ENCODE measurements at regions not wholly inside any gene's neighbourhood (a gene's known extent, or its start where the extent isn't known, plus 50 kb on each side); places are given as distances from the start of the nearest gene placed in this dataset.

DNA sequence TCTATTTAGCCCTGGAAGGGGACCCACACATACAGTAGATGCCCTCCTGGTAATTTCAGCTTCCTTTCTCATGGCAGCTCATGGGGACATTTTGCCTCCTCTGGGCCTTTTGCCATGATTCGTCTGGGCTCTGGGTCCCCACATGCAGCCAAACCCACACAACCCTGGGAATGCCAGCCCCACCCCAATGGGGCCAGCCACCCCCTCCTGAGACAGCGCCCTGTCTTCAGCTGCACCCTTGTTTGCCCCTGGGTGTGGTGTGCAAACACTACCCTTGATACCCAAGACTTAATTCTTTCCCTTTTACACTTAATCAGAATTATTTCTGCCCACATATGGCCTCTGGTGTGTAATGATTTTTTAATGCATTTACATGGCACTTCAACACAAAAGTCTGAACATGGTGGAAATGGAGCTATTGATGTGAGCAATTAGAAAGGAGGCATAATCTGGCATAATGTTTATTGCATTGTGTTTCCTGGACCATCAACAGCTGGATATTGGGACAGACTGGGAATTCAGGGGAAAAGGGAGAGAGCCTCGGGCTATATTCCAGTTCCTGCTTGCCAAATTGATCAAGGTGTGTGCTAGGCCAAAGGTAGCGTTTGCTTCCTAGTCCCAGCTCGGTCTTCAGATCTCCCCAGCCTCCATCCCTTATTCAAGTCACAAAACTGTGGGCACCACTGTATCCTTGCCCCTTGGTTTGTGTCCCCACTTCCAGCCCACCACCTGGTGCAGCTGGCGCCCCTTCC, 85.0 kb upstream of the ANO1 start:
- no peak for DNase-seq (ENCODE audit: low read depth)

DNA sequence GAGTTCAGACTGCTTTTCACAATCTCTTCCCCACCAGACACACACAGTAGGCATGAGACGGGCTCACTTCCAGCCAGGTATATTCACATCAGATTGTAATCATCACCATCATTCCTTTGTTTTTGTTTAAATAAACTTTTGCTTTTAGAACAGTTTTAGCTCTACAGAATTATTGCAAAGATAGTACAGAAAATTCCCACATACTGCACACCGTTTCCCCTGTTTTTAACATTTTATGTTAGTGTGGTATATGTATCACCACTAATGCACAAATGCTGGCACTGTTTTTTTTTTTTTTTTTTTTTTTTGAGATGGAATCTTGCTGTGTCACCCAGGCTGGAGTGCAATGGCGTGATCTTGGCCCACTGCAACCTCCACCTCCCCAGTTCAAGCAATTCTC, 83.3 kb upstream of the ANO1 start:
- DNase-seq (ENCODE audit: low read depth) = no peak

DNA sequence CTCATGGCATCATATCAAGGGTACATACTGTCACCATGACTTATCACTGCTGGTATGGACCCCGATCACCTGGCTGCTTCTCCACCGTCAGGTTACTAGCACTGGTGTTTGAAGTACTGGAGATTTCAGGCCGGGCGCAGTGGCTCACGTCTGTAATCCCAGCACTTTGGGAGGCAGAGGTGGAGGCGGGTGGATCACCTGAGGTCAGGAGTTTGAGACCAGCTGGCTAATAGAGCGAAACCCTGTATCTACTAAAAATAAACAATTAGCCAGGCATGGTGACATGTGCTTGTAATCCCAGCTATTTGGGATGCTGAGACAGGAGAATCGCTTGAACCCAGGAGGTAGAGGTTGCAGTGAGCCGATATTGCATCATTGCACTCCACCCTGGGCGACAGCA, 82.4 kb upstream of the ANO1 start:
- DNase-seq (ENCODE audit: low read depth) = no peak

DNA sequence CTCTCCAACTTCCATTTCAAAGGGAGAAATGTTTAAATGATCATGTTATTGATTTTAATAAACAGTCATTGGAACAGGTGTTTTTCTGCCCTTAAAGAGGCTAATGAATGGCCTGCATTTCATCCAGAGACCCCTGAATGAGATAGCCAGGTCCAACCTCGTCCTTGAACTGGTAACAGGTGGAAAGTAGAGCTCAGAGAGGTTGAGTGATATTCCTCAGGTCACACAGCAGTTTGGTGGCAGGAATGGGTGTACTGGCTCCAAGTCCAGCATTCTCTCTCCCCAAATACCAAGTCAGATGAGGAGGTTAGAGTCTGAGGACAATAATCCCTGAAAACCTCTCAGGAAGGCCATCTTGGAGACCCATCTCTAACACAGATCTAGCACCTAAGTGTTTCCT, 81.7 kb upstream of the ANO1 start:
- DNase-seq (ENCODE audit: low read depth) = no peak

DNA sequence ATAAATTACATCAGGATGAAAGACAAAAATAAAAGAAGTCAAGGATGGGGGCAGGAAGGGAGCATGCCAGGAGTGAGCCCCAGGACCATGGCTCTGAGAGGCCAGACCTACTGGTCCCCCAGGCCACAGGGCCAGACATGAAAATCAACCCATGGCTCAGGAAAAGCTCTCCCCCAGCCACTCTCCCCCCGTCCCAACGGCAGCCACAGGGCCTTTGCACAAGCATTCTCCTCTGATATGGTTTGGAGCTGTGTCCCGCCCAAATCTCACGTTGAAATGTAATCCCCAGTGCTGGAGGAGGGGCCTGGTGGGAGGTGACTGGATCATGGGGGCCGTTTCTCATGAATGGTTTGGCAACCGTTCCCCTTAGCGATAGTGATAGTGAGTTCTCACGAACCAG, 80.8 kb upstream of the ANO1 start:
- no peak for DNase-seq (ENCODE audit: low read depth)

DNA sequence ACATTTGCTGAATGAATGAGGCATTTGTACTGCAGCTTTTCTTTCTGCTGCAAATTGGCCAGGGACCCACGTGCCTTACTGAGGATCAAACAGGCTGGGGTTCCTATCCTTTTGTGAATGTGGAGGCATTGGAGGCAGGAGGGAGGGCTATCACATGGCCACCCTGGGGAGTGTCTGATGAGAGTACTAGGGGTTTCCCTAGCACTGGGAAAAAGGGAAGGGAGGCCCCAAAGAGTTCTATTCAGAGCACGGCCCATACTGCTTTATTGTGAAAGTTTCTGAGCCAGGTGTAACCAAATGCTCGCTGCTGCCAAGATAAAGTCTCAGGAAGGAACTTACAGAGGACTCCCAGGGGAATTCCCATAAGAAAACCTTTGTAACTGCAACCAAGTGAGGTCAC, 78.4 kb upstream of the ANO1 start:
- no peak for DNase-seq (ENCODE audit: low read depth)

DNA sequence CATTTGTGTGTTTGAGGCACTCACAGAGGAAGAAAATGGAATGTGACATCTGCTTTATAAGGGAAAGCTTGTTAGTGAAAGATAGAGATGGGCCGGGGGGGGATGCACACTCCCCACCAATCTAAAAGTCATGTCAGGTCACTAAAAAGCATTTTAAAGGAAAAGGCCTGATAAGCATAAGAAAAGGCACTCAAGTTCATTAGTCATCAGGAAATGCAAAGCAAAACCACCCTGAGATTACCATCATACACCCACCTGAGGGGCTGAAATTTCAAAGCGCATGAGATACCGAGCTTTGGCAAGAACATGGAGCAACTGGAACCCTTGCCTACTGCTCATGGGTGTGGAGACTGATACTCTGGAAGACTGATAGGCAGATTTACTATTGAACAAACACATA, 77.9 kb upstream of the ANO1 start:
- DNase-seq (ENCODE audit: low read depth) = no peak

DNA sequence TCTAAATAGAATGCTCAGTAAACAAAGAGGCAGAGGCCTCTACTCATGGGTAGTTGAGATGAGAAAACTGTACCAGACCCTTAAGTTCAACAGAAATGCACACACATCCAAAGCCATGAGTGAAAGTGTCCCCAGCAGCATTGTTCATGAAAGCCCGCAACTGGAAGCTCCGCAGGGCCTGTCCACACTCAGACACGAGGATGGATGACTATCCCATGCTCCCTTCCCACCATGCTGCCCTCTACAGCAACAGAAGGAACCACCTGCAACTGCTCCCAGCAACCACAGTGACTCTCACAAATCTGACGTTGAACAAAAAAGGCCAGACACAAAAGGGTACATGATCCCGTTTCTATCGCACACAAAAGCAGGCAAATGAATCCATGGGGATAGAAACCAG, 76.9 kb upstream of the ANO1 start:
- no peak for DNase-seq (ENCODE audit: low read depth)

DNA sequence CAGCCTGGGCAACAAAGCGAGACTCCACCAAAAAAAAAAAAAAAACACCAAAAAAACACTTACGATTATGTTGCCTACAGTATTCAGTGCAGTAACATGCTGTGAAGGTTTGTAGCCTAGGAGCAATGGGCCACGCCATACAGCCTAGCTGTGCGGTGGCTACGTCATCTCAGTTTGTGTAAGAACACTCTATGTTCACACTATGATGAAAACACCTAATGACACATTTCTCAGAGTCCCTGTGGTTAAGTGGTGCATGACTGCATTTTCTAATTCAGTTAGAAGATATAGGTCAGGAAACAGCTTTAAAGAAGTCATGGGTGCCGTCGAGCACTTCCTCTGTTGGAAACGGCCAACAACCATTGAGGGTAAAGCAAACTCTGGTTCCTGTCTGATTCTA, 75.7 kb upstream of the ANO1 start:
- no peak for DNase-seq (ENCODE audit: low read depth)

DNA sequence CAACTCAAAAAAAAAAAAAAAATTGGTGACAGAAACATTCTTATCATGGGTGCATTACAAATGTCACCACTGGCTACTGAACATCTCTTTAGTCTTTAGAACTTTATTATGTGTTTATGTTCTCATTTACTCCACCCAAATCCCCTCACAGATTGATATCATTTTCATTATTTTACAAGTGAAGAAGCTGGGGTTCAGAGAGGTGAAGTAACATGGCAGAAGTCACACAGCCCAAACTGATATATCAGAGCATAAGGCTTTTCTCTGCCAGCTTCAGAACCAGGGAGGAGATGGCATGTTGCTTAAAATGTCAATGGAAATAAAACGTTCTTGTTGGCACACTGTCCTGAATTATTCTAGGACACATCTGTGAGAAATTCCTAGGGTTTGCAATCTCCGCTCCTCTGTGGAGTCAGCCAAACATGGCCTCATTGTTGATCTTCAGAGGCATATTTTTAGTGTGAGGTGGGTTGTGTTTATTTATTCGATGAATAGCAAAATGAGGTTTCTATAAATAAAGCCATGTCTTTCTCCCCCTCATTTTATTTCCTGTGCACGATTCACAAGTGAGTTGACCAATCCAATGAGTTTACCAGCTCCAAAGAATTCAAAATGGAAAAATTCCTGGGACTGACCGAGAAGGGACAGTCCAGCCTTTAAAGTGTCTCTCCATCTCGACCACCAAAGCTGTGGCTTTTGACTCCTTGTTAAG, 72.9 kb upstream of the ANO1 start:
- no peak for DNase-seq (ENCODE audit: low read depth)

DNA sequence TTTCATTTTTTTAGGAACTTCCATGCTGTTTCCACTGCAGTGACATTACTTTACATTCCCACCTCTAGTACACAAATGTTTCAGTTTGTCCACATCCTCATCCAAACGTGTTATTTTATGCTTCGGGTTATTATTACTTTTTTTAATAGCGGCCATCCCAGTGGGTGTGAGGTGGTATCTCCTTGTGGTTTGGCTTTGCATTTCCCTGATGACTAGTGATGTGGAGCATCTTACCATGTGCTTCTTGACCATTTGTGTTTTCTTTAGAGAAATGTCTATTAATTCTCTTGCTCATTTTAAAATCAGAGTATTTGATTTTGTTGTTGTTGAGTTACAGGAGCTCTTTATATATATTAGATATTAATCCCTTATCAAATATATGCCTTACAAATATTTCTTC, 70.3 kb upstream of the ANO1 start:
- no peak for DNase-seq (ENCODE audit: low read depth)

DNA sequence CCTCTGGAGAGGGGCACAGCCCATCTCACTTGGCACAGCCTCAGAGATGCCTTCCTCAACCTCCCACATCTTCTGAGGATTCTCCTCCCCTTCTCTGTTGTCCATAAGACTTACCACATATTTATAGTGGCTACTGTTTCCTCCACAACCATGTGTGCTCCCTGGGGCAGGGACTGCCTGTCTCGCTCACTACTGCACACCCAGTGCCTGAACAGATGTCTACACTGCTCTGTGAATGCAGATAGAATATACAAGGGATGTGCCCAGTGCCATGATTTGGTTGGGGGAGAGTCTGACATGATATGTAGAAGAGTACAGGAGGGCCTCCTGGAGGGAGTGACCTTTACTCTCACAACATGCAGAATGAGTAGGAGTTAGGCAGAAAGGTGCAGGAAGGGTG, 67.3 kb upstream of the ANO1 start:
- no peak for DNase-seq (ENCODE audit: low read depth)

DNA sequence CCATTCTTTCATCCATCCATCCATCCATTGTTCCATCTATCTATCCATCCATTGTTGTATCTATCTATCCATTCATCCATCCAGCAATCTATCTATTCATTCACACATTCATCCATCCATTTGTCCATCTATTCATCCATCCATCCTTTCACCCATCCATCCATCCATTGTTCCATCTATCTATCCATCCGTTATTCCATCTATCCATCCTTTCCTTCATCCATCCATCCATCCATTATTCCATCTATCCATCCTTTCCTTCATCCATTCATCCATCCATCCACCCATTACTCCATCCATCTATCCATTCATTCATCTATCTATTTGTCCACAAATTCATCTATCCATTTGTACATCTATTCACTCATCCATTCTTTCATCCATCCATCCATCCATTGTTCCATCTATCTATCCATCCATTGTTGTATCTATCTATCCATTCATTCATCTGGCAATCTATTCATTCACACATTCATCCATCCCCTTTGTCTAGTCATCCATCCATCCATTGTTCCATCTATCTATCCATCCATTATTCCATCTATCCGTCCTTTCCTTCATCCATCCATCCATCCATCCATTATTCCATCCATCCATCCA, 65.9 kb upstream of the ANO1 start:
- no peak for DNase-seq (ENCODE audit: low read depth)

DNA sequence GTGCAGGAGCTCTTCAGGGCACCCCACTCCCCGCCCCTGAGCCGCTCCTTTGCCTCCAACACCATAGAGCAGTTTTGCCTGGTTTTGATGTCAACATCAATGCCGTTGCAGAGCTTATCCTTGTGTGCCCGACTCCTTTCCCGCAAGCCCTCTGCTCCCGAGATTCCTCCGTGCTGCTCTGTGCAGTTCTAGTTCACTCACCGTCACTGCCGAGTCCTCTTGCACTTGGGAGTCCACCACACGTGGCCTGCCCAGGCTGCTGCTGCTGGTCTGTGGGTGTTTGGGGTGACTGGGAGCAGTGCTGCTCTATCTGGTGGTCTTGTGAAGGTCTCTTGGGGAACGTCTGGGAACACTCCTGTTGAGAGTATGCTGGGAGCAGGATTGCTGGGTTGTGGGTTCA, 63.8 kb upstream of the ANO1 start:
- DNase-seq (ENCODE audit: low read depth) = no peak

DNA sequence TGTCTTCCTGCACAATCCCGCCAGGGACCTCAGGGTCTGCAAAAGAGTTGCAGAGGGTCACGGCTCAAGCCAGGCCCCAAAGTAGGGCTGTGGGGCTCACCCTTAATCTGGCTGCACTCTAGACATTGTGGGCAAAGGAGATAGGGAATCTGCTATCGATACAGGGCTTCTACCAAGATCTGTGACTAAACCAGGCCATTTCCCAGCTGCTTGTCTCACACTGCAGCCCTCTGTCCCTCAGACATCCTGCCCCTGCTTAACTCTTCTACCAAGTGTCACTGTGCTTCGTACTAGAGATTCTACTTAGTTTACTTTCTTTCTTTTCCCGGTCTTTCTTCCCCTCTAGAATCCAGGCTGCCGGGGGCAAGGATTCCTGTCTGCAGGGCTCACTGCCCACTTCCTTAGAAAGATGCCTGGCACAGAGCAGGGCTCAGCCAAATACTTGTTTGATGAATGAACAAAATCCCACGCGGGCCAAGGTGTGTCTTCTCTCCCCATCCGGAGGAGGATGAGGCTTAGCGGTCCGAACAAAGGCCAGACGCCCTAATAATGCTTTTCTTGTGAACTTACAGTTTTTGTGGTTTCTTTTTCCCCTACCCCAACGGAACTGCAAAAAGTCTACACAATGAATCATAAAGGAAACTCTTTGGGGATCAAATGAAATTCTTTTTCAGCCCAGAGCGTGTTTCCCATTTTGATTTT, 61.3 kb upstream of the ANO1 start:
- DNase-seq (ENCODE audit: low read depth) = no peak

DNA sequence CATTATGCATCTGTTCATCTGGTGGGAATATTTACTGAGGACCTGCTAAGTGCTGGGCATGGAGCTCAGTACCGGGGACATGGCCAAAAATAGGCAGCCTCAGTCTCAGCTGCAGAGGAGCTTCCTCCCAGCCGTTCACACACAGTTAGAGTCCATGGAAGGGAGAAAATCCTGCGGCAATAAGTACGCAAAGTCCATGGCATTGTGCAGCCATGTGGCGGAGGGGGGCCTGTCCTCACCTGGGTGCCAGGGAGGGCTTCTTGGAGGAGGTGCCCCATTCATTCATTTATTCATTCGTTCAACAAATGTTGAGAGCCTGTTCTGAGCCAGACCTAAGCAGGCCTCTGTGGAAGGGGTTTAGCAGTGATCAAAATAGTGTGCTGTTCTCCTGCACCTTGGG, 59.3 kb upstream of the ANO1 start:
- DNase-seq (ENCODE audit: low read depth) = no peak

DNA sequence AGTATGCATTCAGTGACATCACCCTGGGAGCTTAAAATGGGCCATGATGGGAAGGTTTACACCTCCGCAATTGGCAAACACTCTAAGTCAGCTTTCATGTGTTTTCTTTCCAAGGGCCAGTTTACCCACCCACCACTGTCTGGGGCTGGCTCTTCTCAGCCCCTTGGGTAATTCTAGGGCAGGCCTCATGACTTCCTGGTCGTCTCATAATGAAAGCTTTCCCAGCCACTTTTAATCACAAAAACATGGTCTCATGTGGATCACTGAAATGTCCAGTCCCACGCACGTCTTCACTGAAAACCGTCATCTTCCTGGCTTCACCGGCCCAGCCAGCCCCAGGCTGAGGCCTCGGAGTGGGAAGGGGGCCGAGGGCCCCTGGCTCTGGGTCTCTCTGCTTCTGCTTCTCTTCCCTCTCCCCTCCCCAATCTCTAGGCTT, 58.5 kb upstream of the ANO1 start:
- DNase-seq (ENCODE audit: low read depth) = no peak

DNA sequence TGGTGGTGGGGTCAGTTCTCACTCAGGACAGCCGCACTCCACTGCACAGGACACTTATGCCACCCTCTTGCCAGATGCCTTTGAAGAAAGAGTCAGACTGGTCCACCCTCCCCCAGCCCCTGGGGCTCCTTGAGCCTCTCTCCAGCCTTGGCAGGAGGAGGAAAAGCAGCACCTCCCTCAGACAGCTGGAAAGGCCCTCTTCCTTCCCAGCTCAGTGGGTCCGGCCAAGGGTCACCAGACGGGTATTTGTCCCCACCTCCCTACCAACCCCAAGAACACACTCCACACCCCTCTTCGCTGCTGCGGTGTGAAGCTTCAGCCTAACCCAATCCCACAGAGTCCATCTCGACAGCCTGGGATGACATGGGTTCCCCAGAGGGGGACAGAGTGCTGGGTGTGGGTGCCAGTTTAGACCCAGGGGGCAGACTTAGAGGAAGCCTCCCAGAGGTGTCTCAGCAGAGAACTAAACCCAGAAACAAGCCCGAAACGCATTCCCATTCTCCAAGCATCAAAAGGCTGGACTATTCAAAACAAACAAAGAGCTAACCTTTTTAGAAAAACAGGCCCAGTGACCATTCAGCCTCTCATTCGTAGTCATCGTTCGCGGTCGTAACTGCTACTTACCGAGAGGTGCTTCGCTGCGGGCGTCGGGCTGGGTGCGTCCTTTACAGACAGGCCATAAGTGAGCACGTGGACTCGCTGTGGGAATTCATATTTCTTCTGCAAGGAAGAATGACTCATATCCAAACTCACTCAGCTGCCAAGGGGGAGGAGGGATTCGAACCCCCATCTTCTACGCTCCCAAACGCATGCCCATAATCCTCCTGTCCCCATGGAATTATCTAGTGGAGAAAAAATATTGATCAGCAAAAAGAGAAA, 57.5 kb upstream of the ANO1 start:
- DNase-seq (ENCODE audit: low read depth) = no peak

DNA sequence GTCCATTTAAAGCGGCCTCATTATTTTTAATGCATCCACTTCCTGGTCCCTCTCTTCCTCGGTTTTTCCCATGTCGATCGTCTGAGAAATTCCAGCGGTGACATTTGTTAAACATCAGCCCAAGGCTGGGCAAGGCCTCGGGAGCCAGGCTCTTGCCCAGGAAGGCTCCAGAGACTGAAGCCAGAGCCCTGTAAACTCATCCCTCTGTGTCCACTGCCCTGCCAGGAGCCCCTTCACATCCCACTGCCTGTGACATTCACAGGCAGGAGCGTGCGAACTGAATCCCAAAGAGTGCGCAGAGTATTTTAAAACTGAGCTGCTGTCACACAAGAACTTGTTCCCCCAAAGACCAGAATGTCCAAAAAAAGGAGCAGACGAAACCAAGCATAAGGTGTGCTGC, 56.5 kb upstream of the ANO1 start:
- DNase-seq (ENCODE audit: low read depth) = no peak

DNA sequence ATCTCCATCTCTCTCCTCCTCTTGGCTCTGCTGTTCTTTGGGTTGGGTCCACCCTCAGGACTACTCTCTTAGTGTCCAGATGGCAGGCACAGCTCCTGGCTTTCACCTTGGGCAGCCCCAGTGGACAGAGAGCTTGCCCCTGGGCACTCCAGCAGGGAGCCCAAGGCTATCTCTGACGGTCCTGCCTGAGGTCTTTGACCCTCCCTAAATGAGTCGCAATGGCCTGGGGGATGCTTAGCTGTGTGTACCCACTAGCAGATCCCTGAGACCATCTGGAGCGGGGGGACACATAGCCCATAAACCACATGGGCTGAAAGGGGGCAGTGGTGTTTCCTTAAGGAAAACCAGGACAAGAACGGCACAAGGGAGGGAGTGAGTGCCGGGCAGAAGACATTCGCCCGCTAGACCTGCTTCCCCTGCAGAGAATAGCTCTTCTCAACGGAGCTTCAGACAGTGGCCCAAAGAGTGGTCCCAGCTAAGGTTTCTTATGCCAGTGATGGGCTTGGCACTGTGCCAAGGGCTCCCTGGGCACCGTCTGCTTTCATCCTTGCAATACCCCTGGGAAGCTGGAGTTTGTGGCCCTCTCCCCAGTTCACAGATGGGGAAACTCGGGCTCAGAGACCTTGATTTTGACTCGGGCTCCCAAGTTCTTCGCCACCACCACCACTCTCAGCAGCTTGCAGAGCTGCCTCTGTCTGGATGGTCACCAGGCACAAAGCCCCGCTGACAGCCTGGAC, 53.9 kb upstream of the ANO1 start:
- DNase-seq (ENCODE audit: low read depth) = no peak

DNA sequence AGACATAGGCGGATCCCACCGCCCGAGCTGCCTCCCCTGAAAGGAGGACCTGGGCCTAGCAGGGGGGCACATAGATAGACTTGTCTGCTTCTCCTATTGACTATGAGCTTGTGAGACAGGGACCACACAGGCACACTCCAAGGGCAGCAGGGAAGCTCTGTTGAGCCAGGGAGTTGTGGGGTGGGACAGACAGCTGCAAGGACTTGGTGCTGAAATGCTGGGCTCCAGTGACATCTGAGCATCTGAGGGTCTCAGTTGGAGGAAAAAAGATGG, 53.4 kb upstream of the ANO1 start:
- DNase-seq (ENCODE audit: low read depth) = no peak

Data from forelimb muscle (tissue), 1 donor.